ENCODE measurements at regions not wholly inside any gene's neighbourhood (a gene's known extent, or its start where the extent isn't known, plus 50 kb on each side); places are given as distances from the start of the nearest gene placed in this dataset.

- DNase-seq = peak; percentile 69
These were observed 496.4 kb downstream of the BUD13 start for GRCh38 chr11:116276051-116277044.

DNA sequence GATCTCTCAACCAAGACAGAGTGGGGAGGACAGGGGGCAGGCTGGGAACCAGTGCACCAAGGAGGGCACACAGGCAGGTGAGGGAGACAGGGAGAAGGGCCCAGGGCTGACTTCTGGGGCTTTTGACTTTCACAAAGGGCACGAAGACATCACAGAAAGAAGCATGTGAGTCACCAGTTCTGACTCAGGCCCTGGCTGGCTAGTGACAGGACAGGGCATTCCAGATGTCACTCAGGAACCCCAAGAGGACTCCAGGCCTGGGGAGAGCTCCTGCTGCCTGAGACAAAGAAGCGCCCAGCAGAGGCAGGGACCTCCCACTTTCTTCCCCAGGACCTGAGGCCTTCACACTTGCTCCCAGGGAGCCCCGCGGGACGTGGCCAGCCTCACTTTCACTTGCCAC lies 497.2 kb downstream of the BUD13 start:
- DNase-seq = peak; percentile 29

DNA sequence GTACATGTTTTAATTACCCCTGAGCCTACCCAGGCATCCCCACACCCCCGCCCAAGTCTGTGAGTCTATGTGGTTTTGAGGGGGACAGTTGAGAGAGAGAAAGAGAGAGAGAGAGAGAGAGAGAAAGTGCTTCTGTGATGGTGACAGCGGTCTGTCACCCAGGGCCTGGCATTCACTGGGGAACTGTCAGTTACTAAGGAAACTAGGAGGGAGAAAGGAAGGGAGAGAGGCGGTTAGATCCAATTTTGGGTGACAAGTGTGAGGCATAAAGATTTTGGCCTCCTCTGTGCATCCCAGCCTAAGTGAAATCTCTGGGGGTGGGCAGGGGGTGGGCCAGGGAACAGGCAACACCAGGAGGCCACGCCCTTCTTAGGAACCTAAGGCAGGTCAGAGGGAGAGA lies 498.3 kb downstream of the BUD13 start:
- DNase-seq = no peak

DNA sequence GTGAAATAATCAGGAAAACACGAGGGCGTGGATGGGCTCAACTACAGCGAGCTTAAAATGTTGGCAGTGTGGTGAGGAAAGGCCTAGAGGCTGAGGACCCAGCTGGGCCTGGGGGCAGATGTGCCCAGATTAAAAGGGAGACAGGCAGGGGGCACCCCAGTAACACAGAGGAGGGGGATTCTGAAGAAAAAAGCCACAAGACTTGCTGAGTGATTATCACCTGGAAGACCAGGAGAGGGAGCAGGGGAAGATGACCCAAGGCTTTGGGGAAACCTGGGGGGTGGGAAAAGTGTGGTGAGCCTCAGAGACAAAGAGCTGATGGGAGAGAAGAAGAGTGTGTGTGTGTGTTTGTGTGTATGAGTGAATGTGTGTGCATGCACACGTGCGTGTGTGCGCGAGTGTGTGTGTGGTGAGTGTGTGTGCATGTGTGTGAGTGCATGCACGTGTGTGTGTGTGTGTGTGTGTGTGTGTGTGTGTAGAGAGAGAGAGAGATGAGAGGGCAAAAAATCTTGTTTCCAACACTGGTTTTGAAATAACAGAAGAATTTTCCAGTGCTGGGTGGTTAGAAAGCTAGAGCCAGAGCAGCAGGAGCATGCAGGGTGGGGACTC lies 500.5 kb downstream of the BUD13 start:
- DNase-seq = no peak

DNA sequence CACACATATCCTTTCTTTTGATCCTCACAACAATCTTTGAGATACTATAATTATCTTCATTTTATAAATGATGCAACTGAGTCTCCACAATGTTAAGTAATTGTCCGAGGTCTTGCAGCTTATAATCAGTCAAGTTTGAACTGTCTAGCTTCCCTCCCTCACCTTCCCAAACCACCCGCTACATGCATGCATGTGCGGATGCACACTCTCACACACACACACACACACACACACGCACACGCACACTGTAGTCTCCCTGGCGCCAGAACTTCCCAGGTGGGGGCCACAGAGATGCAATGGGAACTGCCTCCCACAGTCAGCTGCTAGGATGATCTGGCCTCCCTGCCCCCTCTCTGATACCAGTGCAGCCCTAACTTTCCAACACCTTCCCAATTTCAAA lies 501.3 kb downstream of the BUD13 start:
- DNase-seq = no peak

DNA sequence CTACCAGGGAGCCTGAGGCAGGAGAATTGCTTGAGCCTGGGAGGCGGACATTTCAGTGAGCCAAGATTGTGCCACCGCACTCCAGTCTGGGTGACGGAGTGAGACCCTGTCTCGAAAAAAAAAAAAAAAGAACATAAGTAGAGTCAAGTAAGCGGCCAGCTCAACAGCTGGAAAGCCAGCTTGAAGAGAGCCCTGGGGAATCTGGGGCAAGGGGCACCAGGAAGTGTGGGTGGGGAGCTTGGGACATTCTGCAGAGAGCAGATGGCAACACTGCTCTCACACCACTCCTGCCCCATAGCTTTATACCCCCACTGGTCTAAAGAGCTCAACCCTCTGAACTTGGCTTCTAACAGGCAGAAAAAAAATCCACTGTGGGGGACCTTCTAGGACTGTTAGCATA lies 505.6 kb downstream of the BUD13 start:
- DNase-seq = no peak

DNA sequence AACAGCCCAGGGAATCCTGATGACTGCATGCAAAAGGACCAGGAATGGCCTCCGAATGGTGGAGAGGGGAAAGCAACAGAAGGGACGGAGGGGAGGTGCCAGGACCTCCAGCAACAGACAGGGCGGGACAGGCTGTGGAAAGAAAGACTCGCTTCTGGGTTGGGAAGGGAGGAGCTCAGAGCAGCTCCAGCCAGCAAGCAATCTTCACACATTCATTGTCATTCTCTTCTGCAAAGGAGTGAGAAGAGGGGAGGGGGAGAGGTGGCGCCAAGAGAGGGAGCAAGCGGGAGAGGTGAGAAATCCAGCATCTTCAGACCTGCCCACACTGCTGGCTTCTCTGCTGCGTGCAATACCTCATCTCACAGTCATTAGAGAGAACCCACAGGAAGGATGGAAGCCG lies 509.0 kb downstream of the BUD13 start:
- DNase-seq = no peak

DNA sequence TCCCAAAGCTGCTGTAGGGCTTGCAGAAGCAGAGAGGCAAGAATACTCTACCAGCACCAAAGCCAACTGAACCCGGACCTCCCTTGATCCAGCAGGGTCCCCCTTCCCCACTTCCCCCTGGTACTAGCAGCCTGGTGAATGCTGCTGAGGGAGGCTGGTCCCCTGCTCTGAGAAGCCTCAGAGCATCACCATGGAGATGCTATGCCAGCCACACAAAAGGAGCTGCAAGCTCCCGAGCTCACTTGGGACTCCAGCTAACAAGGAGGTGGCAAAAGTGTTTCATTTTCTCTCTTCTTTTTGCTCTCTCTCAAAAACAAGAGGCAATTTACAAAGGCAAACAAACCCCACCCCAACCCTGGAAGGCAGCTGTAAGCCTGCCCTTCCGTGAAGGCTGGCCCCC lies 509.8 kb downstream of the BUD13 start:
- DNase-seq = no peak

DNA sequence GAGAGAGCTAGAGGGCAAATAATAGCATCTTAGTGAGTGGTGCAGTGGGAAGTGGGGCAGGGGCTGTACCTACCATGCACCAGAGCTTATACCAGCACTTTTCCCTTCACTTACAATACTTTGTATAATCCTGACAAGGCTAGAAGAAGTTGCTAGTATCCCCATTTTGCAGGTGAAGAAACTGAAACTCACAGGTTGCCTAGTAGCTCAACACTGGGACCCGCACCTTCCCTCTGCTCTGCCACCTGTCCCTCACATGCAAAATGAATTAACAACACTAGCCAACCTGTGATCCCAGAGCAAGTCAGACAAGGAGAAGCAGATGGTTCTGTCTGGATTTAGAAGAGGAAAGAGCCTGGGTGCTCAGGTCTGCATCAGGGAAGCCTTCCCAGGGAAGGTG lies 510.4 kb downstream of the BUD13 start:
- no peak for DNase-seq

GRCh38 chr11:116261606-116262005 lies 511.2 kb downstream of the BUD13 start:
- DNase-seq = no peak

- DNase-seq = no peak
These were observed 514.0 kb downstream of the BUD13 start for GRCh38 chr11:116258821-116259220.

GRCh38 chr11:116257883-116258282 lies 514.9 kb downstream of the BUD13 start:
- no peak for DNase-seq

DNA sequence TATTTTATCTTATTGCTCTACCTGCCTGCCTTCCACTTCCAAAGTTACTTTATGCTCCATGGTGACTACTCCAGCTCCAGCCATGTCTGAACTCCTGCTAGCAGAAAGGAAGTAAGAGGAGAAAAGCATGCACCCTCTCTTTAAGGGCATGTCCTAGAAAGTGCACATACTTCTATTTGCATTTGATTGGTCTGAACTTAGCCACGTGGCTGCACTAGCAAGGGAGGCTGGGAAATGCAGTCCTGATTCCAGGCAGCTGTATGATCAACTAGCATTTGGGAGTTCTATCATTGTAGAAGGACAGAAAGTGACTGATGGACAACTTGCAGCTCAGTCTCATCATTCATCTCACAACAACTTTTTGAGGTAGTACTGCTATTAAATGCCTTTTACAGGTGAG lies 515.7 kb downstream of the BUD13 start:
- DNase-seq = no peak

DNA sequence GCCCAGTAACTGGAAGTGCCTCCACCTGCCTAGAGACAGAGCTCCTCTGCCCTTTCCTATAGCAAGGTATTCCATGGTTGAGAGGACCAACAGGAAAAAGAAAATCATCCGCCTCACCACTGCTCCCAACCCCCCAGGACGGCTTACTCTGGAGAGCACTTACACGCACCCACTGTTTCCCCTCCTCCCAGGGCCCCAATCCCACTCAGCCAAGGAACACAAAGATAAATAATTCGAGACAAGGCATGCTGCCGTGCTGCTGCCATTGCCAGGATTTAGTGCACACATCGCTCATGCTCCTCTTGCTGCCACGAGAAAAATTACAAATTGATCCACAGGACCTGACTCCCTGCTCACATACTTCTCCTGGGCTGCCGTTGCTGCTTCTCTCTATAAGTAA lies 516.6 kb downstream of the BUD13 start:
- no peak for DNase-seq

- DNase-seq = no peak
These were observed 517.4 kb downstream of the BUD13 start for GRCh38 chr11:116255321-116255953.

DNA sequence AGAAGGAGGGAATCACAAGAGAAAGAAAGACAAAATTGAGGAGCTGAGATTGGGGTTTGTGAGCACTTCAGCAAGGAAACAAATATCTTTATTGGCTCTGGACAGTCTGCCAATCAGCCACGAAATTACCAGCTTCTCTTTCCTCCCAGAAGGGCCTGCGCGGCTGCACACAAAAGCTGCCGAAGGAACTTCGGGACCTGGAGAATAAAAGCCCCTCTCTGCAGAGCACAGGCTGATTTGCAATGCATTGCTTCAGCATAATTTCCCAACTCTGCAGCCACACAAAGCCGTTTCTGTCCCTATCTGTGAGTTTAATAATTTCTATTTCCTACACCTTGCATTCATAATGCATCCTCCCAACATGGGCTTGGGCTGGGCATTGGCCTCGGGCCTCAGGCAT lies 522.6 kb downstream of the BUD13 start:
- DNase-seq = no peak

- no peak for DNase-seq
These were observed 523.2 kb downstream of the BUD13 start for GRCh38 chr11:116249561-116249960.

GRCh38 chr11:116244889-116245288 lies 527.9 kb downstream of the BUD13 start:
- DNase-seq = no peak

- no peak for DNase-seq
These were observed 528.3 kb downstream of the BUD13 start for GRCh38 chr11:116244439-116244838.

- no peak for DNase-seq
These were observed 528.8 kb downstream of the BUD13 start for GRCh38 chr11:116243991-116244390.

GRCh38 chr11:116242006-116242405 lies 530.8 kb downstream of the BUD13 start:
- DNase-seq = no peak

DNA sequence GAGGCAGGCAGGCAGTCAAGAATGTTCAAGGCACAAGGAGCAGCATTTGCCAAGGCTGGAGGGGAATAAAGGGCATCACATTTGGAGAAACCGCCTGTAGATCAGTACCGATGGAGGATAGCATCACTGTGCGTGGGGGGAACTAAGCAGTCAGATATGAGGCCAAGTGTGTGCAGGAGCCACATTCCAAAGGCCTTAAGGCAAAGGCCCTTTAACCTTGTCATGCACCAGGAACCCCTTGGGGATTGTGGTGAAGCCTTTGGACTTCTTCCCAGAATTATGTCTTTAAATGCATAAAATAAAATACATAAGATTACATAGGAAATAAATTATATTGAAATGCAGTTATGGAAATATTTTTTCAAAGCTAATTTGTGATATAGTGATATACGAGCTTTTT lies 532.1 kb downstream of the BUD13 start:
- DNase-seq = no peak

DNA sequence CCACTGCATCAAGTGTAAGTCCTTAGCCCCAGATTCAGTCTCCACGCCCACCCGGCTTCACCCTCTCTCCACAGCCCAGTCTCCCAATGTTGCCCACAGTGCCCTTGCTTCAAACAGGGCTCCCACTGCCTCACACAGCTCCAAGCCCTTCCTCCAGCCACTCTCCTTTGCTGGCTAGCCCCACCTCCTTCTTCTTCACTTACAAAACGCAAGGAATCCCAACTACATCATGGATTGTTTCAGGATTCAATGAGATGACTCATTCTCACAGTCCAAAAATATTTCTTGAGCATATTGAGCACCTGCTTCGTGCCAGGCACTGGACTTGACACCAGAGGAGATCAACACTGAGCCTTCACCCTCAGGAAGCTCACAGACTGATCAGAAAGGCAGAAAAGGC lies 533.5 kb downstream of the BUD13 start:
- DNase-seq = no peak

- no peak for DNase-seq
These were observed 537.7 kb downstream of the BUD13 start for GRCh38 chr11:116234989-116235568.

All from inflammatory macrophage treated with lipopolysaccharide for 4 hours (primary cell).